Esophagus squamous epithelium (tissue), 5 donors: ENCODE measurements at regions not wholly inside any gene's neighbourhood (a gene's known extent, or its start where the extent isn't known, plus 50 kb on each side); places are given as distances from the start of the nearest gene placed in this dataset.
"Not testable (repeated sequence)": the region's sequence is repeated elsewhere in the genome, so short reads cannot be mapped to it uniquely, and the experiment has no call there.

Experiments used
- DNase-seq: peaks from one replicate; lab custom pipeline; 2025; lab: John Stamatoyannopoulos, UW
- H3K27ac ChIP-seq, 4 donors: fragments of 200-600 bp; sonication (generic); one replicate each; pipeline ENCODE4 v1.5.1; 2016 to 2019; ENCODE audit warnings: mild to moderate bottlenecking in 1 of 4
- H3K27me3 ChIP-seq, 4 donors: fragments of 200-600 bp; sonication (generic); 1 replicate in 3 of 4; 2 replicates in 1 of 4; pipeline versions ENCODE4 v1.5.1 to v1.6.0; 2017 to 2021; ENCODE audit warnings: antibody characterized with exemption in 1 of 4
- H3K36me3 ChIP-seq, 3 donors: fragments of 200-600 bp; sonication (generic); one replicate each; pipeline ENCODE4 v1.5.1; 2016 to 2019
- H3K4me1 ChIP-seq, 3 donors: fragments of 200-600 bp; sonication (generic); one replicate each; pipeline ENCODE4 v1.5.1; 2017 to 2019
- H3K4me3 ChIP-seq, 4 donors: fragments of 200-600 bp; sonication (generic); 1 replicate in 3 of 4; 2 replicates in 1 of 4; pipeline ENCODE4 v1.5.1; 2016 to 2019; ENCODE audit warnings: mild to moderate bottlenecking in 2 of 4, moderate library complexity in 1 of 4
- H3K9me3 ChIP-seq, 3 donors: fragments of 200-600 bp; sonication (generic); one replicate each; pipeline ENCODE4 v1.5.1; 2016 to 2019
- POLR2A ChIP-seq, 4 donors: fragments of 450-650 bp; IDR thresholded peaks; one replicate each; pipeline ENCODE4 v1.6.1; 2017; ENCODE audit warnings: antibody characterized with exemption in 4 of 4, mild to moderate bottlenecking in 4 of 4, moderate library complexity in 3 of 4
- WGBS, 2 donors: methylation state at CpG; one replicate each; pipeline ENCODE4 v1.1.5; 2018; 5-methylcytosine and 5-hydroxymethylcytosine counted together
- intact Hi-C: fragments of 100-400 bp; cut with DNase I; formaldehyde crosslinking; loops from one replicate; pipeline ENCODE4 v1.15.0; 2022
- TF ChIP-seq, protein P1 (sequence below), 6 experiments: fragments of 450-650 bp in 4 of 6; fragments of 200-600 bp in 2 of 6; sonication (generic) in 2 of 6; IDR thresholded peaks; one replicate each; pipeline ENCODE4 v1.5.1; 2016 to 2019; ENCODE audit warnings: antibody characterized with exemption in 6 of 6, mild to moderate bottlenecking in 4 of 6, moderate library complexity in 4 of 6
- donor health status: DM: yes; HTN: yes; CAD: no.

DNA sequence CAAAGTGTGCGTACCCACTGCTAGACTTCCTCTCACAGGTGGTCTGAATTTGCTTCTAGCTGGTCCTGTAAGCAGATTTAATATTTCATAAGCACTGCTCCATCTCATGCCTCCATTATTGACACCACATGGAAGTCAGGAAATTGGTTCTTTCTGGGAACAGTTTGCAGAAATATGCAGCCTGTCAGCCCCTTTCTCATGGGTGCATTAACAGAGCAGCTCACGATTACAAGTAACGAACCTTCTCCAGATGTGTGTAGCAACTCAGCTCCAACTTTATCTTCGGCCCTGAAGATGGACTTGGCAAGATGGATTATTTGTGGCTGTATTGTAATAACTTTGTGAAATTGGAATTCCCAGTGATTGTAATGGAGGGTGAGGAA, 214.5 kb upstream of the DDHD1 start:
- TF ChIP-seq POLR2A (IDR thresholded peaks at IDR 0.05): no peak
- TF ChIP-seq, protein P1, sequence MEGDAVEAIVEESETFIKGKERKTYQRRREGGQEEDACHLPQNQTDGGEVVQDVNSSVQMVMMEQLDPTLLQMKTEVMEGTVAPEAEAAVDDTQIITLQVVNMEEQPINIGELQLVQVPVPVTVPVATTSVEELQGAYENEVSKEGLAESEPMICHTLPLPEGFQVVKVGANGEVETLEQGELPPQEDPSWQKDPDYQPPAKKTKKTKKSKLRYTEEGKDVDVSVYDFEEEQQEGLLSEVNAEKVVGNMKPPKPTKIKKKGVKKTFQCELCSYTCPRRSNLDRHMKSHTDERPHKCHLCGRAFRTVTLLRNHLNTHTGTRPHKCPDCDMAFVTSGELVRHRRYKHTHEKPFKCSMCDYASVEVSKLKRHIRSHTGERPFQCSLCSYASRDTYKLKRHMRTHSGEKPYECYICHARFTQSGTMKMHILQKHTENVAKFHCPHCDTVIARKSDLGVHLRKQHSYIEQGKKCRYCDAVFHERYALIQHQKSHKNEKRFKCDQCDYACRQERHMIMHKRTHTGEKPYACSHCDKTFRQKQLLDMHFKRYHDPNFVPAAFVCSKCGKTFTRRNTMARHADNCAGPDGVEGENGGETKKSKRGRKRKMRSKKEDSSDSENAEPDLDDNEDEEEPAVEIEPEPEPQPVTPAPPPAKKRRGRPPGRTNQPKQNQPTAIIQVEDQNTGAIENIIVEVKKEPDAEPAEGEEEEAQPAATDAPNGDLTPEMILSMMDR (IDR thresholded peaks at IDR 0.05): no peak
- Histone ChIP-seq H3K4me1 (peaks cover 0 to 7% (median 4%) of the 10 kb centered on the region in 3 donors), H3K4me3 (no peak overlapping the region), H3K27ac (peak overlapping the region in 2 of 4 donors; percentile 47 to 54), H3K27me3 (no peaks in the 10 kb centered on the region), H3K36me3 (no peaks in the 10 kb centered on the region), H3K9me3 (no peaks in the 10 kb centered on the region)
- intact Hi-C loops: no loop called here
- no peak for DNase-seq
- WGBS, 2 donors: 44 to 76% methylated on average over 4 of the region's 4 CpGs

DNA sequence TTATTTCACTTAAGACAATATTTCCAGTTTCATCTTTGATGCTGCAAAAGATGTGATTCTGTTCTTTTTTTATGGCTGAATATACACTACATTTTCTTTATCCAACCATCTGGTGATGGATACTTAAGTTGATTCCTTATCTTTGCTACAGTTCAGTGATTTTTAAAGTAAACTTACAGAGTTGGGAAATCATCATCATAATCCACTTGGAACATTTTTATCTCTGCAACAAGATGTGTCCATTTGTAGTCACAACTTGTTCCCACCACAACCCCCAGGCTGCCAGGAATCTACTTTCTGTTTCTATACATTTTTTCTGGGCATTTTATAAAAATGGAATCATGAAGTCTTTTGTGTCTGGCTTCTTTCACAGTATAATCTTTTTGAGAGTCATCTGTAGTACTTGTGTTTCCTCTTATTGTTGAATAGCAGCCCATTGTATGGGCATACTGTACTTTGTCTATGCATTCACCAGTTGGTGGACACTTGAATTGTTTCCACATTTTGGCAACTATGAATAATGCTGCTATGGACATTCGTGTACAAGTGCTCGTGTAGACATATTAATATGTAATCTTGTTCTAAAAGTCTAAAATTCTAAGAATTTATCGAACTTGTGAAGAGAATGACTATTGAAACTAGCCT, 212.5 kb upstream of the DDHD1 start:
- intact Hi-C loops: no loop called here
- Histone ChIP-seq H3K36me3 (no peaks in the 10 kb centered on the region), H3K27ac (no peak overlapping the region), H3K27me3 (no peaks in the 10 kb centered on the region), H3K9me3 (no peaks in the 10 kb centered on the region), H3K4me3 (no peak overlapping the region), H3K4me1 (peaks cover 0 to 7% (median 4%) of the 10 kb centered on the region in 3 donors)
- TF ChIP-seq, protein P1 (IDR thresholded peaks at IDR 0.05): no peak
- no peak for TF ChIP-seq POLR2A (IDR thresholded peaks at IDR 0.05)
- WGBS, 2 donors: 92 to 95% methylated on average over 3 of the region's 3 CpGs
- no peak for DNase-seq

DNA sequence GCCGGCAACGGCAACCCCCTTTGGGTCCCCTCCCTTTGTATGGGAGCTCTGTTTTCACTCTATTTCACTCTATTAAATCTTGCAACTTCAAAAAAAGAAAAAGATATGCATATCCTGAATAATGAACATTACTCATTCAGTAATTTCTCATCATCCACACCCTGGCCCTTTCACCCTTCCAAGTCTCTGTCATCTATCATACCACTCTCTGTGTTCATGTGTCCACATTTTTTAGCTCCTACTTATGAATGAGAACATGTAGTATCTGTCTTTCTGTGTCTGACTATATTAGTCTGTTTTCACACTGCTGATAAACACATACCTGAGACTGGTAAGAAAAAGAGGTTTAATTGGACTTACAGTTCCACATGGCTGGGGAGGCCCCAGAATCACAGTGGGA, 209.8 kb upstream of the DDHD1 start:
- H3K9me3 ChIP-seq, DNase-seq, H3K27ac ChIP-seq, H3K36me3 ChIP-seq, H3K4me1 ChIP-seq, H3K27me3 ChIP-seq, H3K4me3 ChIP-seq, intact Hi-C loops: not testable (repeated sequence)
- WGBS, 2 donors: 83 to 87% methylated on average over 2 of the region's 2 CpGs

DNA sequence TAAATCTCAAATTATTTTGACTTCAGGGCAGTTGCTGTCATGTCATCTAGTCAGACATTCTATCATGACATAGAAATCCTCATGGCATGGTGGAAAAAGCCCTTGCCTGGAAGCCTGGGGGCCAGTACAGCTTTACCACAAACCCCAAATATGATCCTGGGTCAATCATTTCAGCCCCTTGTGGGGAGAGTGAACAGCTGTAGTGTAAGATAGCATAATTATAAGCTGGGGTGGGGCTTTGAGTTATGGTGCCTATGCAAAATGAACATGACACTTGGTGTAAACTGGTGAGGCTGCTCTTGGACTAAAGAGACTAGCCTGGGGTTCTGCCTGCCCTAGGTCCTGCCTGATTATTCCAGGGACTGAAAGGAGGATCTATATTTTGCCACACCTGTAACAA, 207.7 kb upstream of the DDHD1 start:
- Histone ChIP-seq H3K27me3 (no peaks in the 10 kb centered on the region), H3K4me1 (peaks cover 0 to 3% (median 2%) of the 10 kb centered on the region in 3 donors), H3K9me3 (no peaks in the 10 kb centered on the region), H3K27ac (no peak overlapping the region), H3K4me3 (no peak overlapping the region), H3K36me3 (no peaks in the 10 kb centered on the region)
- DNase-seq: no peak
- TF ChIP-seq POLR2A (IDR thresholded peaks at IDR 0.05): no peak
- TF ChIP-seq, protein P1 (IDR thresholded peaks at IDR 0.05): no peak
- intact Hi-C loops: no loop called here

DNA sequence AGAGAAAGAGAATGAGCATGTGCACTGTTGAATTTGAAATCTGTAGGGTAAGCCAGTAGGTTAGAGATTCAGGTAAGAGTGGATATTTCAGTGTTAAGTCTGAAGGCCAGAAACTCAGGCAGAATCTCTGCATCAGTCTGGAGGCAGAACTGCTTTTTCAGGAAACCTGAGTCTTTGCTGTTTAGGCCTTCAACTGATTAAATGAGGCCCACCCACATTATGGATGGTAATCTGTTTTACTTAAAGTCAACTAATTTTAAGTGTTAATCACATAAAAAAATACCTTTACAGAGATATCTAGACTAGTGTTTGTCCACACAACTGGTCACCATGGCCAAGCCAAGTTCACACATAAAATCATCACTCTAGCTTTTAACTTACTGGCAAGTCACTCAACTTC, 205.0 kb upstream of the DDHD1 start:
- Histone ChIP-seq H3K4me3 (no peak overlapping the region), H3K36me3 (no peaks in the 10 kb centered on the region), H3K27me3 (no peaks in the 10 kb centered on the region), H3K9me3 (no peaks in the 10 kb centered on the region), H3K27ac (no peak overlapping the region), H3K4me1 (peaks cover 0 to 19% (median 6%) of the 10 kb centered on the region in 3 donors)
- intact Hi-C loops: no loop called here
- no peak for DNase-seq
- TF ChIP-seq, protein P1 (IDR thresholded peaks at IDR 0.05): no peak
- no peak for TF ChIP-seq POLR2A (IDR thresholded peaks at IDR 0.05)
